Psoas muscle (tissue), 7 donors: ENCODE measurements at regions not wholly inside any gene's neighbourhood (a gene's known extent, or its start where the extent isn't known, plus 50 kb on each side); places are given as distances from the start of the nearest gene placed in this dataset.

Source experiments
- ATAC-seq, 4 donors: fragments of 200-7000 bp; cut with Tn5 transposase; one replicate each; pipeline ENCODE4 v1.9.1; 2020; ENCODE audit warnings: moderate library complexity in 3 of 4, mild to moderate bottlenecking in 2 of 4
- DNase-seq, 2 donors: peaks; one replicate each; pipeline ENCODE4 v3.0.0-alpha.2; 2020
- H3K27ac ChIP-seq: fragments of 200-600 bp; one replicate; pipeline ENCODE4 v1.8.0; 2022
- H3K27me3 ChIP-seq, 3 donors: fragments of 200-600 bp in 1 of 3; one replicate each; pipeline versions ENCODE4 v1.6.1 to v1.8.0; 2013 to 2022; ENCODE audit warnings: low read length in 2 of 3, mild to moderate bottlenecking in 2 of 3, moderate library complexity in 1 of 3; ENCODE audit not compliant: insufficient read depth in 3 of 3
- H3K36me3 ChIP-seq, 2 donors: fragments of 200-600 bp in 1 of 2; one replicate each; pipeline versions ENCODE4 v1.6.1 to v1.8.0; 2013 to 2022; ENCODE audit warnings: low read depth in 1 of 2, mild to moderate bottlenecking in 1 of 2, moderate library complexity in 1 of 2; ENCODE audit not compliant: insufficient read depth in 1 of 2
- H3K4me1 ChIP-seq: fragments of 200-600 bp; one replicate; pipeline ENCODE4 v1.8.0; 2022
- H3K4me3 ChIP-seq: fragments of 200-600 bp; one replicate; pipeline ENCODE4 v1.8.0; 2022; ENCODE audit warnings: mild to moderate bottlenecking
- H3K9me3 ChIP-seq: fragments of 200-600 bp; one replicate; pipeline ENCODE4 v1.8.0; 2022
- CTCF ChIP-seq: fragments of 200-600 bp; IDR thresholded peaks from one replicate; pipeline ENCODE4 v1.8.0; 2022; ENCODE audit warnings: antibody characterized with exemption
- WGBS, 3 donors: extraction: QIAGEN DNeasy Blood & Tissue Kit; methylation state at CpG; one replicate each; pipeline versions ENCODE4 v1.1.6 to v1.1.7; 2013; 5-methylcytosine and 5-hydroxymethylcytosine counted together
- intact Hi-C, 2 donors: fragments of 100-400 bp; cut with DNase I; formaldehyde crosslinking; loops; one replicate each; pipeline versions ENCODE4 v1.11.0 to v1.14.2; 2022
- donor health status: healthy with polysubstance abuse.
- donor health status: DM: no; HTN: no; CAD: no; lungs with moderate emphysema.
- donor health status: Bipolar disorder and iron deficiency.
- donor health status: healthy.
- donor health status: DM: yes; HTN: yes; CAD: no.
- donor health status: DM: no; HTN: no; CAD: no.
- donor health status: DM: yes; HTN: yes; CAD: no.

- Histone ChIP-seq H3K4me3 (no peak overlapping the region), H3K9me3 (no peaks in the 10 kb centered on the region), H3K27me3 (no peaks in the 10 kb centered on the region), H3K4me1 (no peaks in the 10 kb centered on the region), H3K36me3 (no peaks in the 10 kb centered on the region), H3K27ac (no peak overlapping the region)
- DNase-seq = no peak
- TF ChIP-seq CTCF = no peak
- ATAC-seq = no peak
- intact Hi-C loops = no loop called here
Measured at GRCh38 chr1:68363339-68363738, 86.4 kb downstream of the RPE65 start.

GRCh38 chr1:68361346-68361910, 88.3 kb downstream of the RPE65 start:
- DNase-seq (no peak), ATAC-seq (no peak)
- 82 to 83% (median 82%) methylated on average over 3 of the region's 3 CpGs for WGBS, 3 donors
- Histone ChIP-seq H3K27ac (no peak overlapping the region), H3K4me3 (no peak overlapping the region), H3K4me1 (no peaks in the 10 kb centered on the region), H3K27me3 (no peaks in the 10 kb centered on the region), H3K36me3 (no peaks in the 10 kb centered on the region), H3K9me3 (no peaks in the 10 kb centered on the region)
- intact Hi-C loops = no loop called here
- TF ChIP-seq CTCF = no peak

GRCh38 chr1:68359045-68359444, 90.7 kb downstream of the RPE65 start:
- Histone ChIP-seq H3K27me3 (no peaks in the 10 kb centered on the region), H3K27ac (no peak overlapping the region), H3K9me3 (no peaks in the 10 kb centered on the region), H3K4me3 (no peak overlapping the region), H3K4me1 (no peaks in the 10 kb centered on the region), H3K36me3 (no peaks in the 10 kb centered on the region)
- DNase-seq (no peak), ATAC-seq (no peak)
- intact Hi-C loops = no loop called here
- WGBS, 3 donors = 48 to 65% (median 53%) methylated on average over 2 of the region's 2 CpGs
- TF ChIP-seq CTCF = no peak

GRCh38 chr1:68358439-68358838, 91.3 kb downstream of the RPE65 start:
- 26 to 44% (median 30%) methylated on average over 4 of the region's 4 CpGs for WGBS, 3 donors
- no peak for TF ChIP-seq CTCF
- H3K27me3 ChIP-seq = no peaks in the 10 kb centered on the region
- no peak overlapping the region for H3K27ac ChIP-seq
- no peak overlapping the region for H3K4me3 ChIP-seq
- H3K9me3 ChIP-seq = no peaks in the 10 kb centered on the region
- no peaks in the 10 kb centered on the region for H3K36me3 ChIP-seq
- no peaks in the 10 kb centered on the region for H3K4me1 ChIP-seq
- intact Hi-C loops = no loop called here
- ATAC-seq (no peak), DNase-seq (no peak)

- Histone ChIP-seq H3K27me3 (no peaks in the 10 kb centered on the region), H3K36me3 (no peaks in the 10 kb centered on the region), H3K4me3 (no peak overlapping the region), H3K9me3 (no peaks in the 10 kb centered on the region), H3K27ac (no peak overlapping the region), H3K4me1 (no peaks in the 10 kb centered on the region)
- intact Hi-C loops = no loop called here
- no peak for DNase-seq
- 84 to 87% (median 85%) methylated on average over 3 of the region's 3 CpGs for WGBS, 3 donors
- TF ChIP-seq CTCF = no peak
- no peak for ATAC-seq
Measured at GRCh38 chr1:68355614-68356013, 94.1 kb downstream of the RPE65 start.
